ENCODE measurements at regions not wholly inside any gene's neighbourhood (a gene's known extent, or its start where the extent isn't known, plus 50 kb on each side); places are given as distances from the start of the nearest gene placed in this dataset.

- TF ChIP-seq GATA1 (IDR thresholded peaks at IDR 0.05; ENCODE audit: low read depth, low read length) (no peak), POLR2A (IDR thresholded peaks at IDR 0.05; ENCODE audit: low read length) (no peak)
- DNase-seq, result no peak
These were observed 128.0 kb upstream of the GPR12 start for GRCh38 chr13:26888632-26889031.

- no peak for DNase-seq
- TF ChIP-seq POLR2A (IDR thresholded peaks at IDR 0.05; ENCODE audit: low read length) (no peak), GATA1 (IDR thresholded peaks at IDR 0.05; ENCODE audit: low read depth, low read length) (no peak)
These were observed 127.0 kb upstream of the GPR12 start for GRCh38 chr13:26887594-26887993.

- TF ChIP-seq POLR2A (IDR thresholded peaks at IDR 0.05; ENCODE audit: low read length) (no peak), GATA1 (IDR thresholded peaks at IDR 0.05; ENCODE audit: low read depth, low read length) (no peak)
- DNase-seq, result no peak
These were observed 123.1 kb upstream of the GPR12 start for GRCh38 chr13:26883613-26884257.

GRCh38 chr13:26882731-26883130 is 122.1 kb upstream of the GPR12 start:
- no peak for TF ChIP-seq POLR2A (IDR thresholded peaks at IDR 0.05; ENCODE audit: low read length)
- TF ChIP-seq GATA1 (IDR thresholded peaks at IDR 0.05; ENCODE audit: low read depth, low read length), result no peak
- no peak for DNase-seq

GRCh38 chr13:26881154-26881553 is 120.6 kb upstream of the GPR12 start:
- DNase-seq, result no peak
- TF ChIP-seq POLR2A (IDR thresholded peaks at IDR 0.05; ENCODE audit: low read length) (no peak), GATA1 (IDR thresholded peaks at IDR 0.05; ENCODE audit: low read depth, low read length) (no peak)

GRCh38 chr13:26880735-26881134 is 120.1 kb upstream of the GPR12 start:
- TF ChIP-seq POLR2A (IDR thresholded peaks at IDR 0.05; ENCODE audit: low read length), result no peak
- no peak for TF ChIP-seq GATA1 (IDR thresholded peaks at IDR 0.05; ENCODE audit: low read depth, low read length)
- no peak for DNase-seq

- no peak for DNase-seq
- TF ChIP-seq GATA1 (IDR thresholded peaks at IDR 0.05; ENCODE audit: low read depth, low read length) (no peak), POLR2A (IDR thresholded peaks at IDR 0.05; ENCODE audit: low read length) (no peak)
These were observed 117.9 kb upstream of the GPR12 start for GRCh38 chr13:26878438-26878837.

GRCh38 chr13:26873386-26873698 is 112.8 kb upstream of the GPR12 start:
- DNase-seq, result no peak
- no peak for TF ChIP-seq GATA1 (IDR thresholded peaks at IDR 0.05; ENCODE audit: low read depth, low read length)
- no peak for TF ChIP-seq POLR2A (IDR thresholded peaks at IDR 0.05; ENCODE audit: low read length)

- TF ChIP-seq GATA1 (IDR thresholded peaks at IDR 0.05; ENCODE audit: low read depth, low read length) (no peak), POLR2A (IDR thresholded peaks at IDR 0.05; ENCODE audit: low read length) (no peak)
- DNase-seq, result peak; percentile 66 to 82
These were observed 112.2 kb upstream of the GPR12 start for GRCh38 chr13:26872525-26873385.

- TF ChIP-seq GATA1 (IDR thresholded peaks at IDR 0.05; ENCODE audit: low read depth, low read length) (no peak), POLR2A (IDR thresholded peaks at IDR 0.05; ENCODE audit: low read length) (no peak)
- DNase-seq, result peak; percentile 33 to 42
These were observed 107.0 kb upstream of the GPR12 start for GRCh38 chr13:26867451-26868091.

- TF ChIP-seq GATA1 (IDR thresholded peaks at IDR 0.05; ENCODE audit: low read depth, low read length), result no peak
- TF ChIP-seq POLR2A (IDR thresholded peaks at IDR 0.05; ENCODE audit: low read length), result no peak
- no peak for DNase-seq
These were observed 104.0 kb upstream of the GPR12 start for GRCh38 chr13:26864576-26864975.

- TF ChIP-seq GATA1 (IDR thresholded peaks at IDR 0.05; ENCODE audit: low read depth, low read length) (no peak), POLR2A (IDR thresholded peaks at IDR 0.05; ENCODE audit: low read length) (no peak)
- DNase-seq, result no peak
These were observed 101.4 kb upstream of the GPR12 start for GRCh38 chr13:26861941-26862340.

GRCh38 chr13:26855921-26856320 is 95.3 kb upstream of the GPR12 start:
- no peak for DNase-seq
- TF ChIP-seq POLR2A (IDR thresholded peaks at IDR 0.05; ENCODE audit: low read length), result no peak
- TF ChIP-seq GATA1 (IDR thresholded peaks at IDR 0.05; ENCODE audit: low read depth, low read length), result no peak

- TF ChIP-seq POLR2A (IDR thresholded peaks at IDR 0.05; ENCODE audit: low read length) (no peak), GATA1 (IDR thresholded peaks at IDR 0.05; ENCODE audit: low read depth, low read length) (no peak)
- DNase-seq, result no peak
These were observed 94.5 kb upstream of the GPR12 start for GRCh38 chr13:26855071-26855470.

Measured in erythroblast (primary cell).